ENCODE measurements at regions not wholly inside any gene's neighbourhood (a gene's known extent, or its start where the extent isn't known, plus 50 kb on each side); places are given as distances from the start of the nearest gene placed in this dataset.

DNA sequence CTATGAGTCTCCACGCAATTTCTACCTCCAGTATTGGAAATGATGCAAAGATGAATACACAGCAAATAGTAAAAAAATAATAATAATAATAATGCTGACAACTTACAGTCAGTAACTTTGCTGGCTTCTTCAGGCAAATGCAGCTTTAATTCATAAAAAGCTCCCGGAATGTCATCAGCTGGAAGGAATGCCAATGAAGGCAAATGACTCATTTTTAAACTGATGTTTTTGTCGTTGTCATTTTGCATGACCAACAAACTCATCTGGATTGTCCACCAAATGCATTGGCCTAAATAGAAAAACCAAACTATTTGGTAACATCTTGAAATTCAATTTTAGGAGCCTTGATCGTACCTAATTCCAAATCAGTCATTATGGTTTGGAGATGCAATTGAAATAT lies 217.1 kb downstream of the ALDH8A1 start:
- H3K4me2 ChIP-seq (ENCODE audit: low read depth, low read length, poor library complexity, severe bottlenecking) = no peak overlapping the region
- no peak overlapping the region for H3K4me3 ChIP-seq (ENCODE audit: low read length, poor library complexity, severe bottlenecking)
- H4K20me1 ChIP-seq (ENCODE audit: insufficient read depth, low read length, poor library complexity, severe bottlenecking) = no peaks in the 10 kb centered on the region

DNA sequence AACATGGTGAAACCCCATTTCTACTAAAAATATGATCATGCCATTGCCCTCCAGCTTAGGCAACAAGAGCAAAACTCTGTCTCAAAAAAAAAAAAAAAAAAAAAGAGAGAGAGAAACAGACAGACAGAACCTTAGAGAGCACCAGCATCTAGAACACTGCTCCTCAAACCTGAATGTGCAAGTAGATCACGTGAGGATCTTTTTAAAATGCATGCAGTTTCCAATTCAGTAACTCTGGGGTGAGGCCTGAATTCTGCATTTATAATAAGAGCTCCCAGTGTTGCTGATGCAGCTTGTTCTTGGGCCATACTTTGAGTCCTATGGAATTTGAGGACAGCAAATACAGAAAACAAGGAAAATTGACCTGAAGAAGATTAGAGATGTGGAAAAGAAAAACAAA lies 218.3 kb downstream of the ALDH8A1 start:
- Histone ChIP-seq H4K20me1 (ENCODE audit: insufficient read depth, low read length, poor library complexity, severe bottlenecking) (no peaks in the 10 kb centered on the region), H3K9me2 (replicated peaks; ENCODE audit: low read depth, low read length) (no peaks in the 10 kb centered on the region), H3K36me3 (ENCODE audit: insufficient read depth, low read length) (no peaks in the 10 kb centered on the region), H3K9ac (ENCODE audit: low read depth, low read length, poor library complexity, severe bottlenecking) (no peak overlapping the region), H3K27me3 (ENCODE audit: insufficient read depth, low read length, poor library complexity, severe bottlenecking) (no peaks in the 10 kb centered on the region), H3K79me2 (ENCODE audit: insufficient read depth, low read length) (no peaks in the 10 kb centered on the region), H3F3A (ENCODE audit: low read depth) (no peaks in the 10 kb centered on the region), H3K9me3 (ENCODE audit: insufficient read depth, low read depth, low read length) (no peaks in the 10 kb centered on the region), H3K4me1 (ENCODE audit: insufficient read depth, low read length, poor library complexity, severe bottlenecking) (no peaks in the 10 kb centered on the region), H3K4me2 (ENCODE audit: low read depth, low read length, poor library complexity, severe bottlenecking) (no peak overlapping the region), H2AFZ (ENCODE audit: low read length) (no peak overlapping the region), H3K4me3 (ENCODE audit: low read length, poor library complexity, severe bottlenecking) (no peak overlapping the region)
- TF ChIP-seq, protein P1, sequence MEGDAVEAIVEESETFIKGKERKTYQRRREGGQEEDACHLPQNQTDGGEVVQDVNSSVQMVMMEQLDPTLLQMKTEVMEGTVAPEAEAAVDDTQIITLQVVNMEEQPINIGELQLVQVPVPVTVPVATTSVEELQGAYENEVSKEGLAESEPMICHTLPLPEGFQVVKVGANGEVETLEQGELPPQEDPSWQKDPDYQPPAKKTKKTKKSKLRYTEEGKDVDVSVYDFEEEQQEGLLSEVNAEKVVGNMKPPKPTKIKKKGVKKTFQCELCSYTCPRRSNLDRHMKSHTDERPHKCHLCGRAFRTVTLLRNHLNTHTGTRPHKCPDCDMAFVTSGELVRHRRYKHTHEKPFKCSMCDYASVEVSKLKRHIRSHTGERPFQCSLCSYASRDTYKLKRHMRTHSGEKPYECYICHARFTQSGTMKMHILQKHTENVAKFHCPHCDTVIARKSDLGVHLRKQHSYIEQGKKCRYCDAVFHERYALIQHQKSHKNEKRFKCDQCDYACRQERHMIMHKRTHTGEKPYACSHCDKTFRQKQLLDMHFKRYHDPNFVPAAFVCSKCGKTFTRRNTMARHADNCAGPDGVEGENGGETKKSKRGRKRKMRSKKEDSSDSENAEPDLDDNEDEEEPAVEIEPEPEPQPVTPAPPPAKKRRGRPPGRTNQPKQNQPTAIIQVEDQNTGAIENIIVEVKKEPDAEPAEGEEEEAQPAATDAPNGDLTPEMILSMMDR (conservative IDR thresholded peaks at IDR 0.05; ENCODE audit: low read length) = no peak
- no peak for TF ChIP-seq EZH2phosphoT487 (IDR thresholded peaks at IDR 0.05; ENCODE audit: borderline replicate concordance)

More for the DNA sequence above, 217.1 kb downstream of the ALDH8A1 start:
- H3K27me3 ChIP-seq (ENCODE audit: insufficient read depth, low read length, poor library complexity, severe bottlenecking) = no peaks in the 10 kb centered on the region
- no peaks in the 10 kb centered on the region for H3F3A ChIP-seq (ENCODE audit: low read depth)
- H3K79me2 ChIP-seq (ENCODE audit: insufficient read depth, low read length) = no peaks in the 10 kb centered on the region
- no peaks in the 10 kb centered on the region for H3K4me1 ChIP-seq (ENCODE audit: insufficient read depth, low read length, poor library complexity, severe bottlenecking)
- no peak overlapping the region for H2AFZ ChIP-seq (ENCODE audit: low read length)
- H3K9me3 ChIP-seq (ENCODE audit: insufficient read depth, low read depth, low read length) = no peaks in the 10 kb centered on the region
- no peaks in the 10 kb centered on the region for H3K9me2 ChIP-seq (replicated peaks; ENCODE audit: low read depth, low read length)
- no peak for TF ChIP-seq EZH2phosphoT487 (IDR thresholded peaks at IDR 0.05; ENCODE audit: borderline replicate concordance)
- TF ChIP-seq, protein P1 (conservative IDR thresholded peaks at IDR 0.05; ENCODE audit: low read length) = no peak
- H3K9ac ChIP-seq (ENCODE audit: low read depth, low read length, poor library complexity, severe bottlenecking) = no peak overlapping the region
- H3K36me3 ChIP-seq (ENCODE audit: insufficient read depth, low read length) = no peaks in the 10 kb centered on the region

DNA sequence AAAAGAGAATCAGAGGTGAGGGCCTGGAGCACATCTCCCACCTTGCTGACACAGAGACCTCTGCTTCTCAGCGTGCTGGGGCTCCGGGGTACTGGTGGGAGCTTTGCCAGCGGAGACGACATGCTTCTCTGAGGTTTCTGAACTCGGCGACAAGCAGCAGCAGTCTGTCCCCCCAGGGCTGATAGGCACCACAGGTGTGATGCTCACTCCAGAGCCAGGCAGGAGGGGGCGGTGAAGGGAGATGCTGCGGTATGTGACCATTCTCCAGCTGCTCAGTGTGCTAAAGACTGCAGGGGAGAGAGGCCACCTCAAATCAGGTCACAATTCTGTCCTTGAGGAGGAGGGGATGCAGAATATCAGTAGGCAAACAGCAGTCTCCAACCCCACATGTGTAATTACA lies 219.9 kb downstream of the ALDH8A1 start:
- Histone ChIP-seq H4K20me1 (ENCODE audit: insufficient read depth, low read length, poor library complexity, severe bottlenecking) (no peaks in the 10 kb centered on the region), H3K4me3 (ENCODE audit: low read length, poor library complexity, severe bottlenecking) (no peak overlapping the region), H3K9me2 (replicated peaks; ENCODE audit: low read depth, low read length) (no peaks in the 10 kb centered on the region), H2AFZ (ENCODE audit: low read length) (no peak overlapping the region), H3K9ac (ENCODE audit: low read depth, low read length, poor library complexity, severe bottlenecking) (no peak overlapping the region), H3K4me2 (ENCODE audit: low read depth, low read length, poor library complexity, severe bottlenecking) (no peak overlapping the region), H3K79me2 (ENCODE audit: insufficient read depth, low read length) (no peaks in the 10 kb centered on the region), H3K27me3 (ENCODE audit: insufficient read depth, low read length, poor library complexity, severe bottlenecking) (no peaks in the 10 kb centered on the region), H3F3A (ENCODE audit: low read depth) (no peaks in the 10 kb centered on the region), H3K9me3 (ENCODE audit: insufficient read depth, low read depth, low read length) (no peaks in the 10 kb centered on the region), H3K4me1 (ENCODE audit: insufficient read depth, low read length, poor library complexity, severe bottlenecking) (no peaks in the 10 kb centered on the region), H3K36me3 (ENCODE audit: insufficient read depth, low read length) (no peaks in the 10 kb centered on the region)
- no peak for TF ChIP-seq EZH2phosphoT487 (IDR thresholded peaks at IDR 0.05; ENCODE audit: borderline replicate concordance)
- TF ChIP-seq, protein P1 (conservative IDR thresholded peaks at IDR 0.05; ENCODE audit: low read length) = no peak

Measured in Loucy (cell line).